ENCODE measurements at regions not wholly inside any gene's neighbourhood (a gene's known extent, or its start where the extent isn't known, plus 50 kb on each side); places are given as distances from the start of the nearest gene placed in this dataset.

DNA sequence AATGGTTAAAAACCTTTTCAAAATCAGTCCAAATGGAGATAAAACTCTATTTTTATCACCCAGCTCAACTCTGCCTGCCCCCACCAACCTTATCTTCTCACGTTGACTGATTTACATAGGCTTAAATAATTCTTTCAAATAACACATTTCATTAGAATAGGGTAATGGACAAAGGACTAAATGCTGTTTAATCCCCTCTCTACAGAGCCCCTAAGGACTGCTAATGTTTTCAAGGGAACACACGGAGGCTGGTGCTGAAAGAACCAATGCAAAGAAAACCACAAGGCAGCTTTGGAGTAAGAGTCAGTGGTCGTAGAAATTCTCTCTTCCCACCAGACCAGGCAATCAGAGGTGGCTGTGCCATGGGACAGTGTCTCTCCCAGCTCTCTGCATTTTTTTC lies 445.7 kb upstream of the MAF start:
- TF ChIP-seq CSDC2 (CRISPR knock-in tag; IDR thresholded peaks at IDR 0.05) (no peak), ZNF565 (CRISPR knock-in tag; conservative IDR thresholded peaks at IDR 0.05; ENCODE audit: low read depth) (no peak), ZC3H10 (CRISPR knock-in tag; IDR thresholded peaks at IDR 0.05) (no peak), OSR1 (CRISPR knock-in tag; IDR thresholded peaks at IDR 0.05) (no peak), GLIS3 (CRISPR knock-in tag; IDR thresholded peaks at IDR 0.05) (no peak), ZNF70 (CRISPR knock-in tag; IDR thresholded peaks at IDR 0.05) (no peak), BACH2 (CRISPR knock-in tag; IDR thresholded peaks at IDR 0.05; ENCODE audit: borderline replicate concordance) (no peak), PPARA (CRISPR knock-in tag; IDR thresholded peaks at IDR 0.05; ENCODE audit: borderline replicate concordance) (no peak), ZNF8 (CRISPR knock-in tag; IDR thresholded peaks at IDR 0.05) (no peak), RARB (CRISPR knock-in tag; IDR thresholded peaks at IDR 0.05) (no peak), ZFP30 (CRISPR knock-in tag; IDR thresholded peaks at IDR 0.05) (no peak), ESRRG (CRISPR knock-in tag; IDR thresholded peaks at IDR 0.05) (no peak), SNAI2 (CRISPR knock-in tag; IDR thresholded peaks at IDR 0.05) (no peak), TOX (CRISPR knock-in tag; IDR thresholded peaks at IDR 0.05; ENCODE audit: borderline replicate concordance) (no peak), ARNTL (CRISPR knock-in tag; IDR thresholded peaks at IDR 0.05; ENCODE audit: borderline replicate concordance, low read depth) (no peak), ISL1 (CRISPR knock-in tag; IDR thresholded peaks at IDR 0.05) (no peak)
- TF ChIP-seq, protein P1, sequence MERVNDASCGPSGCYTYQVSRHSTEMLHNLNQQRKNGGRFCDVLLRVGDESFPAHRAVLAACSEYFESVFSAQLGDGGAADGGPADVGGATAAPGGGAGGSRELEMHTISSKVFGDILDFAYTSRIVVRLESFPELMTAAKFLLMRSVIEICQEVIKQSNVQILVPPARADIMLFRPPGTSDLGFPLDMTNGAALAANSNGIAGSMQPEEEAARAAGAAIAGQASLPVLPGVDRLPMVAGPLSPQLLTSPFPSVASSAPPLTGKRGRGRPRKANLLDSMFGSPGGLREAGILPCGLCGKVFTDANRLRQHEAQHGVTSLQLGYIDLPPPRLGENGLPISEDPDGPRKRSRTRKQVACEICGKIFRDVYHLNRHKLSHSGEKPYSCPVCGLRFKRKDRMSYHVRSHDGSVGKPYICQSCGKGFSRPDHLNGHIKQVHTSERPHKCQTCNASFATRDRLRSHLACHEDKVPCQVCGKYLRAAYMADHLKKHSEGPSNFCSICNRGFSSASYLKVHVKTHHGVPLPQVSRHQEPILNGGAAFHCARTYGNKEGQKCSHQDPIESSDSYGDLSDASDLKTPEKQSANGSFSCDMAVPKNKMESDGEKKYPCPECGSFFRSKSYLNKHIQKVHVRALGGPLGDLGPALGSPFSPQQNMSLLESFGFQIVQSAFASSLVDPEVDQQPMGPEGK (CRISPR knock-in tag; IDR thresholded peaks at IDR 0.05; ENCODE audit: borderline replicate concordance), result no peak
- TF ChIP-seq, protein P2, sequence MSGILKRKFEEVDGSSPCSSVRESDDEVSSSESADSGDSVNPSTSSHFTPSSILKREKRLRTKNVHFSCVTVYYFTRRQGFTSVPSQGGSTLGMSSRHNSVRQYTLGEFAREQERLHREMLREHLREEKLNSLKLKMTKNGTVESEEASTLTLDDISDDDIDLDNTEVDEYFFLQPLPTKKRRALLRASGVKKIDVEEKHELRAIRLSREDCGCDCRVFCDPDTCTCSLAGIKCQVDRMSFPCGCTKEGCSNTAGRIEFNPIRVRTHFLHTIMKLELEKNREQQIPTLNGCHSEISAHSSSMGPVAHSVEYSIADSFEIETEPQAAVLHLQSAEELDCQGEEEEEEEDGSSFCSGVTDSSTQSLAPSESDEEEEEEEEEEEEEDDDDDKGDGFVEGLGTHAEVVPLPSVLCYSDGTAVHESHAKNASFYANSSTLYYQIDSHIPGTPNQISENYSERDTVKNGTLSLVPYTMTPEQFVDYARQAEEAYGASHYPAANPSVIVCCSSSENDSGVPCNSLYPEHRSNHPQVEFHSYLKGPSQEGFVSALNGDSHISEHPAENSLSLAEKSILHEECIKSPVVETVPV (CRISPR knock-in tag; IDR thresholded peaks at IDR 0.05), result no peak
- TF ChIP-seq, protein P3, sequence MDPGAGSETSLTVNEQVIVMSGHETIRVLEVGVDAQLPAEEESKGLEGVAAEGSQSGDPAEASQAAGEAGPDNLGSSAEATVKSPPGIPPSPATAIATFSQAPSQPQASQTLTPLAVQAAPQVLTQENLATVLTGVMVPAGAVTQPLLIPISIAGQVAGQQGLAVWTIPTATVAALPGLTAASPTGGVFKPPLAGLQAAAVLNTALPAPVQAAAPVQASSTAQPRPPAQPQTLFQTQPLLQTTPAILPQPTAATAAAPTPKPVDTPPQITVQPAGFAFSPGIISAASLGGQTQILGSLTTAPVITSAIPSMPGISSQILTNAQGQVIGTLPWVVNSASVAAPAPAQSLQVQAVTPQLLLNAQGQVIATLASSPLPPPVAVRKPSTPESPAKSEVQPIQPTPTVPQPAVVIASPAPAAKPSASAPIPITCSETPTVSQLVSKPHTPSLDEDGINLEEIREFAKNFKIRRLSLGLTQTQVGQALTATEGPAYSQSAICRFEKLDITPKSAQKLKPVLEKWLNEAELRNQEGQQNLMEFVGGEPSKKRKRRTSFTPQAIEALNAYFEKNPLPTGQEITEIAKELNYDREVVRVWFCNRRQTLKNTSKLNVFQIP (CRISPR knock-in tag; IDR thresholded peaks at IDR 0.05; ENCODE audit: borderline replicate concordance, low read depth), result no peak
- TF ChIP-seq, protein P4, sequence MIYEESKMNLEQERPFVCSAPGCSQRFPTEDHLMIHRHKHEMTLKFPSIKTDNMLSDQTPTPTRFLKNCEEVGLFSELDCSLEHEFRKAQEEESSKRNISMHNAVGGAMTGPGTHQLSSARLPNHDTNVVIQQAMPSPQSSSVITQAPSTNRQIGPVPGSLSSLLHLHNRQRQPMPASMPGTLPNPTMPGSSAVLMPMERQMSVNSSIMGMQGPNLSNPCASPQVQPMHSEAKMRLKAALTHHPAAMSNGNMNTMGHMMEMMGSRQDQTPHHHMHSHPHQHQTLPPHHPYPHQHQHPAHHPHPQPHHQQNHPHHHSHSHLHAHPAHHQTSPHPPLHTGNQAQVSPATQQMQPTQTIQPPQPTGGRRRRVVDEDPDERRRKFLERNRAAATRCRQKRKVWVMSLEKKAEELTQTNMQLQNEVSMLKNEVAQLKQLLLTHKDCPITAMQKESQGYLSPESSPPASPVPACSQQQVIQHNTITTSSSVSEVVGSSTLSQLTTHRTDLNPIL (CRISPR knock-in tag; IDR thresholded peaks at IDR 0.05; ENCODE audit: low read depth), result no peak
- ATAC-seq, result no peak

DNA sequence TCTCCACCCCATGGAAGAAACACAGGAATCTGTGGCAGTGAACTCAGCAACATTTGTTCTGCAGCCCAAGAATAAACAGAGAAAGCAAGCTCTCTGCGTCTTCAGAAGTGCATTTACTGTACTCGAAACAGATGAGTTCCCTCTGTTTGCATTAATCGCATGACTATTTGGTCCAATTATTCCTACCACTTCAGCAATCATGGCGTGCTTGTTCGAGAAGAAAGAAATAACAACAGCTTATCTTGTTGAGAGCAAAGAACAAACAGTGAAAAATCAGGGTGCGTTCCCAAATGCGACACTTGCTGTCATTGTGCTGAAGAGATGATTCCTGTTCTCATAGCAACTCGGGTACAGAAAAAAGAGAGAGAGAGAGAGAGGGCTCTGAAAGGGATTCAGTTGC lies 445.3 kb upstream of the MAF start:
- no peak for ATAC-seq
- TF ChIP-seq OSR1 (CRISPR knock-in tag; IDR thresholded peaks at IDR 0.05), result no peak
- TF ChIP-seq ZFP3 (CRISPR knock-in tag; IDR thresholded peaks at IDR 0.05), result no peak
- no peak for TF ChIP-seq SNAI2 (CRISPR knock-in tag; IDR thresholded peaks at IDR 0.05)
- TF ChIP-seq ZFP30 (CRISPR knock-in tag; IDR thresholded peaks at IDR 0.05), result no peak
- TF ChIP-seq TOX (CRISPR knock-in tag; IDR thresholded peaks at IDR 0.05; ENCODE audit: borderline replicate concordance), result no peak
- no peak for TF ChIP-seq BACH2 (CRISPR knock-in tag; IDR thresholded peaks at IDR 0.05; ENCODE audit: borderline replicate concordance)
- TF ChIP-seq, protein P2 (CRISPR knock-in tag; IDR thresholded peaks at IDR 0.05), result no peak
- TF ChIP-seq ARNTL (CRISPR knock-in tag; IDR thresholded peaks at IDR 0.05; ENCODE audit: borderline replicate concordance, low read depth), result no peak
- no peak for TF ChIP-seq ZNF70 (CRISPR knock-in tag; IDR thresholded peaks at IDR 0.05)
- TF ChIP-seq ESRRG (CRISPR knock-in tag; IDR thresholded peaks at IDR 0.05), result no peak
- TF ChIP-seq ISL1 (CRISPR knock-in tag; IDR thresholded peaks at IDR 0.05), result no peak
- no peak for TF ChIP-seq ZC3H10 (CRISPR knock-in tag; IDR thresholded peaks at IDR 0.05)
- TF ChIP-seq, protein P5, sequence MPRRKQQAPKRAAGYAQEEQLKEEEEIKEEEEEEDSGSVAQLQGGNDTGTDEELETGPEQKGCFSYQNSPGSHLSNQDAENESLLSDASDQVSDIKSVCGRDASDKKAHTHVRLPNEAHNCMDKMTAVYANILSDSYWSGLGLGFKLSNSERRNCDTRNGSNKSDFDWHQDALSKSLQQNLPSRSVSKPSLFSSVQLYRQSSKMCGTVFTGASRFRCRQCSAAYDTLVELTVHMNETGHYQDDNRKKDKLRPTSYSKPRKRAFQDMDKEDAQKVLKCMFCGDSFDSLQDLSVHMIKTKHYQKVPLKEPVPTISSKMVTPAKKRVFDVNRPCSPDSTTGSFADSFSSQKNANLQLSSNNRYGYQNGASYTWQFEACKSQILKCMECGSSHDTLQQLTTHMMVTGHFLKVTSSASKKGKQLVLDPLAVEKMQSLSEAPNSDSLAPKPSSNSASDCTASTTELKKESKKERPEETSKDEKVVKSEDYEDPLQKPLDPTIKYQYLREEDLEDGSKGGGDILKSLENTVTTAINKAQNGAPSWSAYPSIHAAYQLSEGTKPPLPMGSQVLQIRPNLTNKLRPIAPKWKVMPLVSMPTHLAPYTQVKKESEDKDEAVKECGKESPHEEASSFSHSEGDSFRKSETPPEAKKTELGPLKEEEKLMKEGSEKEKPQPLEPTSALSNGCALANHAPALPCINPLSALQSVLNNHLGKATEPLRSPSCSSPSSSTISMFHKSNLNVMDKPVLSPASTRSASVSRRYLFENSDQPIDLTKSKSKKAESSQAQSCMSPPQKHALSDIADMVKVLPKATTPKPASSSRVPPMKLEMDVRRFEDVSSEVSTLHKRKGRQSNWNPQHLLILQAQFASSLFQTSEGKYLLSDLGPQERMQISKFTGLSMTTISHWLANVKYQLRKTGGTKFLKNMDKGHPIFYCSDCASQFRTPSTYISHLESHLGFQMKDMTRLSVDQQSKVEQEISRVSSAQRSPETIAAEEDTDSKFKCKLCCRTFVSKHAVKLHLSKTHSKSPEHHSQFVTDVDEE (CRISPR knock-in tag; IDR thresholded peaks at IDR 0.05), result no peak
- TF ChIP-seq CSDC2 (CRISPR knock-in tag; IDR thresholded peaks at IDR 0.05), result no peak
- TF ChIP-seq ZNF8 (CRISPR knock-in tag; IDR thresholded peaks at IDR 0.05), result no peak
